NCI-H2081 treated with DMSO at 0.1 percent for 48 hours (cell line): ENCODE measurements at regions not wholly inside any gene's neighbourhood (a gene's known extent, or its start where the extent isn't known, plus 50 kb on each side); places are given as distances from the start of the nearest gene placed in this dataset.
"Not testable (repeated sequence)": the region's sequence is repeated elsewhere in the genome, so short reads cannot be mapped to it uniquely, and the experiment has no call there.

Experiments
- DNase-seq: peaks from one replicate; lab custom pipeline; 2025; lab: John Stamatoyannopoulos, UW

GRCh38 chr9:115400796-115401195 is 282.8 kb upstream of the TNC start:
- DNase-seq, result no peak

- DNase-seq, result no peak
Measured at GRCh38 chr9:115401756-115402327, 283.9 kb upstream of the TNC start.

GRCh38 chr9:115403753-115404152 is 285.8 kb upstream of the TNC start:
- no peak for DNase-seq

DNA sequence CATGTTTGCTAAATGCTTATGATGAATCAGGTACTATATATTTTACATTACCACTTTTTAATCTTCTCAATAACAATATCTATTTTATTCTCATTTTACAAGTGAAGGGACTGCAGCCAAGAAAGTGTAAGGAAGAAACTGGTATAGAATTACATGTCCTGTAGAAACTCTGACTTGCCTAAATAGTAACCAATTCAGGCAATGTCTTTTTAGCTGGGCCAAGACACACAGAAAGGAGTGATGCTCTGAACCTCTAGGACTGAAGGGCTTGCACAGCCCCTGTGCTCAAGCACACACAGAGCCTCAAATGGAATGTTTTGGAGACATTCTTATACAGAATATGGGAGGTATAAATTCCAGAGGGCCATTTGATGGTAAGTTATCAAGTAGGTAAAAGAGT is 286.4 kb upstream of the TNC start:
- DNase-seq, result no peak

- no peak for DNase-seq
Measured at GRCh38 chr9:115411516-115411915, 293.6 kb upstream of the TNC start.

GRCh38 chr9:115411993-115412452 is 294.1 kb upstream of the TNC start:
- no peak for DNase-seq

GRCh38 chr9:115412656-115413055 is 294.7 kb upstream of the TNC start:
- DNase-seq, result no peak

DNA sequence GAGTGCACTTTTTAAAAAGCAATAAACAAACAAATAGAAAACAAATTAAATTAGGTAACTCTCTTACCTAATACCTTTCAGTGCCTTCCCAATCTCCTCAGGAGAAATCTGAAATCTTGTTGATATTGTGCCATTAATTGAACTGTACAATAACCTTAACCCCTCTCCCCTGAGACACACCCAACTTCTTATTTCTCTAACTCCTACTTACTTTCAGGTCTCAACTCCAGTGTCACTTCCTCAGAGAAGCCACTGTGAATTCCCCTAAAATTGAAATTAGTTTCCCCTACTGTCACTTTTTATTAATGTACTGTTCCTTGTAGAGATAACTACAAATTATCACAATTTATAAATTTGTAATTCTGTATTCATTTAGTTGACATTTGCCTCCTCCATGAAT is 295.3 kb upstream of the TNC start:
- DNase-seq, result no peak

GRCh38 chr9:115413766-115414382 is 295.9 kb upstream of the TNC start:
- no peak for DNase-seq

GRCh38 chr9:115414561-115414960 is 296.6 kb upstream of the TNC start:
- DNase-seq, result no peak

DNA sequence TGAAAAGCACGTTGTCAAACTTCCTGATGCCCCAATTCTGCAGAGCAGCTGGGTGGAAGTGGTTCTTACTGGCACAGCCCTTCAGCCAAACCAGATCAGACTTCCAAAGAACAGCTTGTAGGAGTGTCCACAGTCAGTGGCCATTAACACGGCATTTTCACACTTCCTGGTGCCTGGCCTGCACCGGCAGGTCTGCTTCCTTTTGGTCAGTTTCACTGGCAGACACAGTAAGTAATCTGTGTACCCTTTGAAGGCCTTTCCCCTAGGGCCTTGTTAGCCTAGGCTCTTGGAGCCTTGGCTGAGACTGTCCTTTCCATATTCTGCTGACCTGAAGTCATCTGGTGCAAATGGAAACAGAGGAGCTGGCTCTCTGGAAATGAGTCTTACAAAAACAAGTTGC is 297.5 kb upstream of the TNC start:
- DNase-seq, result no peak

- DNase-seq, result no peak
Measured at GRCh38 chr9:115416299-115416698, 298.3 kb upstream of the TNC start.

- DNase-seq, result not testable (repeated sequence)
Measured at GRCh38 chr9:115418181-115418580, 300.2 kb upstream of the TNC start.

DNA sequence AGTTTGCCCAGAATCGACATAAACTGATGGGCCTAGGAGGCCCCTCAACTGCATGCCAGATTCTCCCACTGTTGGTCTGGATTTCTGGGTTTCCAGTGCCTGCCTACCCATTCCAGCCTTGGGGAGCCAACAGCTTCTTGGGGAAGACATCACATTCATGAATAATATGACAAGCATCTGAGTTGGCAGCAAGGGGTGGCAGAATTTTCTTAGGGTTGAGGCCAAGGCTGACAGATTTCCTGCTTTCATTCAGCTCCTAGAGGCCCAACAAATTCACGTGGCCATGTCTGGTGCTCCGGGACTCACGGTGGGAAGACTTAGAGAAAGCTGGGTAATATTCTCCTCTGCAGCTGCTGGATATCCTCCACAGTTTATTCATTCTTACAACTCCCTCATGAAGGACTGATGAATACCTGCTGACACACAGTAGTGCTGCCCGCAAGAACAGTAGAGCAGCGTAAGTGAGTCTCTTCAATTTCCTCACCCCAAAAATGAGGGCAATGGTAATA is 305.0 kb upstream of the TNC start:
- DNase-seq, result no peak

- no peak for DNase-seq
Measured at GRCh38 chr9:115423646-115424045, 305.7 kb upstream of the TNC start.

DNA sequence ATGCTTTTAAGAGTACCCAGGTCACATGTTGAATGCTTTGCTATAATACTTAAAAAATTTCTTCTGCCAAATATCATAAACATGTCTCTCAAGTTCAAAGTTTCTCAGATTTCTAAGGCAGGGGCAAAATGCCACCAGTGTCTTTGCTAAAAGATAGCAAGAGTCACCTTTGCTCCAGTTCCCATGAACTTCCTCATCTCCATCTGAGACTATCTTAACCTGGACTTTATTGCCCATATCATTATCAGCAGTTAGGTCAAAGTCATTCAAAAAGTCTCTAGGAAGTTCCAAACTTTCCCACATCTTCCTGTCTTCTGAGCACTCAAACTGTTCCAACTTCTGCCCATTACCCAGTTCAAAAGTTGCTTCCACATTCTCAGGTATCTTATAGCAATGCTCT is 307.6 kb upstream of the TNC start:
- no peak for DNase-seq

GRCh38 chr9:115437418-115437817 is 319.5 kb upstream of the TNC start:
- no peak for DNase-seq

- DNase-seq, result no peak
Measured at GRCh38 chr9:115439641-115440040, 321.7 kb upstream of the TNC start.

GRCh38 chr9:115442054-115442453 is 324.1 kb upstream of the TNC start:
- no peak for DNase-seq

- no peak for DNase-seq
Measured at GRCh38 chr9:115443890-115444289, 325.9 kb upstream of the TNC start.

- DNase-seq, result no peak
Measured at GRCh38 chr9:115444959-115445358, 327.0 kb upstream of the TNC start.

DNA sequence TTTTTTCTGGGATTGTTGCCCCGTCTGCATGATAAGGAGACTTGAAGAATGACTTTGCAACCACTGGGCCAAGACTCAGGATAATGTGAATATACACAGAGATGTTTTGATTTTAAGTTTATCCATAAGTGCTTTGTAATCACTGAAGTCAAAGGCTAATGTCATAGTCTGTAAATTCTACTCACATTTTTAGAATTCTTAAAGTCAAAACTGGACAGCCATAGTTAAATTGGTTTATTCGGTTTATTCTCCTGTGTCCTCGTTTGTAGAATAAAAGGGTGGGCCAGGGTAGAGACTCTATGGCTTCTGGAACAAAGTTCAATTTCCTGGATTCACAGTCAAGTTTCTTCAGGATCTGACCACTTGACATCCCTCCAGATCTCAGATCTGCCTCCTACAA is 327.7 kb upstream of the TNC start:
- no peak for DNase-seq

DNA sequence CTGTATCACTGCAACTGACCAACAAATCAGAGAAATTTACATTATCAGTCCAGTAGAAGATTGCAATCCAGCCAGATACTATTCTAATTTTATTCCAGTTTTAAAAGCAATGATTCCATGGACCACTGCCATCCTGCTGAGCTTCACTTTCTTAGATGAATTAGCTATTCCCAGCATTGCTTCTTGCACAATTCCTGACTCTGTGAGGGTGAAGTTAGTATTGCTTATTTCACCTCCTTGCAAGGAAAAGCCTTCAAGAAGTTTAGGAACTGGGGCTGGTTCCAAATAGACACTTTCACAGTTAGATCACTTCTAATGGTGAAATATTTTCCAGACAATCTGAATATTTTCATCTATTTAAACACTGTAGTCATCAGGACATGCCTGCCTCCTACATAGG is 338.6 kb upstream of the TNC start:
- no peak for DNase-seq

DNA sequence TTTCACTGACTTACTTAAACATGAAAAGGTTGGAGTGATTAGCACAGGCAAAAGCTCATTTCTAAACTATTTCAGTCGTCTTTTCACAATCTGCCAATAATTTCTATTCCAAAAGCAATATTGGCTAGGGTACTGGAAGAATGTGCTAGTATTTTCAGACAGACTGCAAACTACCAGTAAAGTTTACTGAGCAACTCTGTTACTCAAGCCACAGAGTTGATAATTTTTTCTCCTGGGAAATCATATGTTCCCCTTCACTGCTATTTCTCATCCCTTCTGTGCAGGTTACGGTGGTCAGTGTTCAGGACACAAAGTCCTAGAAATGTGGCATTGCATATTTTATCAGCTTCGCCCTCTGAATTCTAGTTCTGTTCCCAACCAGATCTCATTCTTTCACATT is 343.3 kb upstream of the TNC start:
- no peak for DNase-seq
